Nephron (organoid): ENCODE measurements at regions not wholly inside any gene's neighbourhood (a gene's known extent, or its start where the extent isn't known, plus 50 kb on each side); places are given as distances from the start of the nearest gene placed in this dataset.

Experiments
- H3K27ac Mint-ChIP-seq, 3 experiments: 2 replicates each; pipeline ENCODE4 v1.8.0; 2020; ENCODE audit warnings: mixed read lengths in 3 of 3, mild to moderate bottlenecking in 2 of 3, moderate library complexity in 1 of 3
- H3K27me3 Mint-ChIP-seq: 2 replicates; pipeline ENCODE4 v1.8.0; 2021; ENCODE audit warnings: low read depth, mild to moderate bottlenecking, moderate library complexity, mixed read lengths
- H3K36me3 Mint-ChIP-seq: 2 replicates; pipeline ENCODE4 v1.8.0; 2020; ENCODE audit warnings: low read depth, mixed read lengths
- H3K4me1 Mint-ChIP-seq: 2 replicates; pipeline ENCODE4 v1.8.0; 2020; ENCODE audit warnings: mixed read lengths
- H3K4me3 Mint-ChIP-seq, 3 experiments: 2 replicates each; pipeline ENCODE4 v1.8.0; 2020; ENCODE audit warnings: mild to moderate bottlenecking in 3 of 3, mixed read lengths in 3 of 3, moderate library complexity in 2 of 3
- H3K9me3 Mint-ChIP-seq: 2 replicates; pipeline ENCODE4 v1.8.0; 2020; ENCODE audit warnings: mixed read lengths
- CTCF ChIP-seq, 3 experiments: fragments of 200-600 bp; sonication (generic); IDR thresholded peaks; one replicate each; pipeline ENCODE4 v1.5.0; 2021; ENCODE audit warnings: antibody characterized with exemption in 3 of 3; ENCODE audit not compliant: unreplicated experiment in 3 of 3

GRCh38 chr16:65409510-65409909 lies 287.6 kb upstream of the CDH11 start:
- Mint-ChIP-seq H3K9me3 (no peaks in the 10 kb centered on the region), H3K36me3 (no peaks in the 10 kb centered on the region), H3K4me1 (peaks cover 39% of the 10 kb centered on the region), H3K27me3 (peaks cover 4% of the 10 kb centered on the region), H3K27ac (no peak overlapping the region), H3K4me3 (no peak overlapping the region)
- TF ChIP-seq CTCF (IDR thresholded peaks at IDR 0.05; ENCODE audit: unreplicated experiment in 3 of 3) = no peak

- TF ChIP-seq CTCF (IDR thresholded peaks at IDR 0.05; ENCODE audit: unreplicated experiment in 3 of 3) = no peak
- H3K27me3 Mint-ChIP-seq = no peaks in the 10 kb centered on the region
- no peaks in the 10 kb centered on the region for H3K36me3 Mint-ChIP-seq
- peak overlapping the region in 1 of 3 experiments; percentile 3 for H3K27ac Mint-ChIP-seq
- H3K4me3 Mint-ChIP-seq = no peak overlapping the region
- H3K9me3 Mint-ChIP-seq = peaks cover 5% of the 10 kb centered on the region
- H3K4me1 Mint-ChIP-seq = peaks cover 28% of the 10 kb centered on the region
Measured at GRCh38 chr16:65406933-65407332, 285.1 kb upstream of the CDH11 start.

GRCh38 chr16:65406116-65406515 lies 284.3 kb upstream of the CDH11 start:
- H3K27ac Mint-ChIP-seq = peak overlapping the region; percentile 3 to 31 (median 9)
- no peak for TF ChIP-seq CTCF (IDR thresholded peaks at IDR 0.05; ENCODE audit: unreplicated experiment in 3 of 3)
- H3K36me3 Mint-ChIP-seq = no peaks in the 10 kb centered on the region
- peaks cover 27% of the 10 kb centered on the region for H3K4me1 Mint-ChIP-seq
- no peaks in the 10 kb centered on the region for H3K27me3 Mint-ChIP-seq
- H3K4me3 Mint-ChIP-seq = no peak overlapping the region
- H3K9me3 Mint-ChIP-seq = peaks cover 6% of the 10 kb centered on the region

- Mint-ChIP-seq H3K27me3 (no peaks in the 10 kb centered on the region), H3K27ac (peak overlapping the region in 1 of 3 experiments; percentile 8), H3K4me3 (no peak overlapping the region), H3K9me3 (peaks cover 13% of the 10 kb centered on the region), H3K4me1 (peaks cover 18% of the 10 kb centered on the region), H3K36me3 (no peaks in the 10 kb centered on the region)
- no peak for TF ChIP-seq CTCF (IDR thresholded peaks at IDR 0.05; ENCODE audit: unreplicated experiment in 3 of 3)
Measured at GRCh38 chr16:65394281-65394680, 272.4 kb upstream of the CDH11 start.

- Mint-ChIP-seq H3K27me3 (no peaks in the 10 kb centered on the region), H3K4me1 (peaks cover 18% of the 10 kb centered on the region), H3K4me3 (no peak overlapping the region), H3K27ac (no peak overlapping the region), H3K36me3 (peaks cover under 1% of the 10 kb centered on the region), H3K9me3 (peaks cover 12% of the 10 kb centered on the region)
- TF ChIP-seq CTCF (IDR thresholded peaks at IDR 0.05; ENCODE audit: unreplicated experiment in 3 of 3) = no peak
Measured at GRCh38 chr16:65392806-65393565, 271.1 kb upstream of the CDH11 start.

- Mint-ChIP-seq H3K27ac (no peak overlapping the region), H3K4me3 (no peak overlapping the region), H3K9me3 (peaks cover 26% of the 10 kb centered on the region), H3K36me3 (peaks cover 4% of the 10 kb centered on the region), H3K27me3 (no peaks in the 10 kb centered on the region), H3K4me1 (peaks cover 5% of the 10 kb centered on the region)
- no peak for TF ChIP-seq CTCF (IDR thresholded peaks at IDR 0.05; ENCODE audit: unreplicated experiment in 3 of 3)
Measured at GRCh38 chr16:65388592-65388991, 266.7 kb upstream of the CDH11 start.
